ENCODE measurements at regions not wholly inside any gene's neighbourhood (a gene's known extent, or its start where the extent isn't known, plus 50 kb on each side); places are given as distances from the start of the nearest gene placed in this dataset.

GRCh38 chr10:57300718-57301117 lies 939.7 kb upstream of the ZWINT start:
- DNase-seq (ENCODE audit: low spot score) = no peak
- no peak for TF ChIP-seq CTCF (IDR thresholded peaks at IDR 0.05; ENCODE audit: extremely low read depth, missing control alignments)

DNA sequence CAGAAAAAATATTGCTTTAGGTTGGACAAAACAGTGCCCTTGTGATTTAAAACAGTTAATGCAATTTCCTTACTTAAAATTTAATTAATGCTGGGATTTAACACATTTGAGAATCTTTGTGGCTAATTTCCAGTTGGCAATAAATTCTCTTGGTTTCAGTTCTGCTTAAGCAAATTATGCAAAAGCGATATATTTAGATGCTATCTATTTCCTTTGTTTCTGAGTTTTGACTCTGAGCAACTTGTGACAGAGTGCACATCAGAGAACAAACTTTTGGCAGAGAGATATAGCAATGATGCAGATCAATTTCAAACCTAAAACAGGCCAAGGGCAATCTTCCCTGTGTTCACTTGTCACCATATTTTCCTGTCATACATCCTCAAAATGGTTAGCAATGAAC lies 933.6 kb upstream of the ZWINT start:
- DNase-seq (ENCODE audit: low spot score) = no peak
- TF ChIP-seq CTCF (IDR thresholded peaks at IDR 0.05; ENCODE audit: extremely low read depth, missing control alignments) = no peak

GRCh38 chr10:57288754-57289153 lies 927.7 kb upstream of the ZWINT start:
- TF ChIP-seq CTCF (IDR thresholded peaks at IDR 0.05; ENCODE audit: extremely low read depth, missing control alignments) = no peak
- DNase-seq (ENCODE audit: low spot score) = no peak

GRCh38 chr10:57262892-57263291 lies 901.8 kb upstream of the ZWINT start:
- no peak for TF ChIP-seq CTCF (IDR thresholded peaks at IDR 0.05; ENCODE audit: extremely low read depth, missing control alignments)
- DNase-seq (ENCODE audit: low spot score) = no peak

DNA sequence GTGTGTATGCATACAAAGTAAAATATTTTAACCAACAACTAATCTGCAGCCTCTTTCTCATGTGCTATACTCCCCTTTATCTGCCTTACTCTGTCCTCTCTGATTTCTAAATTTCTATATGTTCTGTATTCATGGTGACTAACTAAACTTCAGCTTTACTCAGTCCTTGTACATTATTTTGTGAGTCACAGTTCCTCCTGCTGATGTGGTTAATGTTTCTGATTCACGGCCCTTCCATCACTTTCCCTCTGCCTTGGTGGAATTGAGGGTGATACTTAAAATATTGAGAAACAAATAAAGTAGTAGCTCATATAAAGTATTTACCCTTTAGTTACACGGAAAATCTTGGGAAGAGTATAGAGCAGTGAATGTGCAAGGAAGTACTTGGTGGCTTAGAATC lies 899.1 kb upstream of the ZWINT start:
- no peak for TF ChIP-seq CTCF (IDR thresholded peaks at IDR 0.05; ENCODE audit: extremely low read depth, missing control alignments)
- DNase-seq (ENCODE audit: low spot score) = no peak

DNA sequence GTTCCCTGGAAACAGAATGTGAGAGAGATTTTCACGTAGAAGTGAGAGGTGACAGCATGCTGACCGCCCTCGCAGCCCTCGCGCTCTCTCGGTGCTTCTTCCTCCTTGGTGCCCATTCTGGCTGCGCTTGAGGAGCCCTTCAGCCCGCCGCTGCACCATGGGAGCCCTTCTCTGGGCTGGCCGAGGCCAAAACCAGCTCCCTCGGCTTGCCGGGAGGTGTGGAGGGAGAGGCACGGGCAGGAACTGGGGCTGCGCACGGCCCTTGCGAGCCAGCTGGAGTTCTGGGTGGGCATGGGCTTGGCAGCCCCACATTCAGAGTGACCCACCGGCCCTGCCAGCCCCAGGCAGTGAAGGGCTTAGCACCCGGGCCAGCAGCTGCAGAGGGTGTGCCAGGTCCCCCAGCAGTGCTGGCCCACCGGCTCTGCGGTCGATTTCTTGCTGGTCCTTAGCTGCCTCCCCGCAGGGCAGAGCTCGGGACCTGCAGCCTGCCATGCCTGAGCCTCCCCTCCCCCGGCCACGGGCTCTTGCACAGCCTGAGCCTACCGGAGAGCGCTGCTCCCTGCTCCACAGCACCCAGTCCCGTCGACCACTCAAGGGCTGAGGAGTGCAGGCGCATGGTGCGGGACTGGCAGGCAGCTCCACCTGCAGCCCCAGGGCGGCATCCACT lies 888.7 kb upstream of the ZWINT start:
- TF ChIP-seq CTCF (IDR thresholded peaks at IDR 0.05; ENCODE audit: extremely low read depth, missing control alignments) = no peak
- no peak for DNase-seq (ENCODE audit: low spot score)

GRCh38 chr10:57247271-57247670 lies 886.2 kb upstream of the ZWINT start:
- DNase-seq (ENCODE audit: low spot score) = no peak

More at GRCh38 chr10:57247271-57247670, 886.2 kb upstream of the ZWINT start:
- TF ChIP-seq CTCF (IDR thresholded peaks at IDR 0.05; ENCODE audit: extremely low read depth, missing control alignments) = no peak
